ENCODE measurements at regions not wholly inside any gene's neighbourhood (a gene's known extent, or its start where the extent isn't known, plus 50 kb on each side); places are given as distances from the start of the nearest gene placed in this dataset.

- Histone ChIP-seq H3K36me3 (no peaks in the 10 kb centered on the region), H3K4me3 (no peak overlapping the region), H3K9me3 (no peaks in the 10 kb centered on the region), H3K4me1 (no peaks in the 10 kb centered on the region), H3K27me3 (no peaks in the 10 kb centered on the region), H3K27ac (no peak overlapping the region)
- DNase-seq: peak in 1 of 6 donors; percentile 14
- 89% methylated on average over 13 of the region's 13 CpGs for WGBS, 2 donors
- no peak for TF ChIP-seq CTCF (IDR thresholded peaks at IDR 0.05)
- no peak for ATAC-seq
- FAIRE-seq: no peak
- intact Hi-C loops (cut with DNase I): no loop called here
Measured at GRCh38 chr9:129247285-129248153, 69.5 kb upstream of the IER5L start.

- DNase-seq (peak in 1 of 6 donors; percentile 34), ATAC-seq (no peak), FAIRE-seq (no peak)
- Histone ChIP-seq H3K9me3 (no peaks in the 10 kb centered on the region), H3K4me3 (no peak overlapping the region), H3K27me3 (no peaks in the 10 kb centered on the region), H3K36me3 (no peaks in the 10 kb centered on the region), H3K4me1 (no peaks in the 10 kb centered on the region), H3K27ac (no peak overlapping the region)
- 73 to 75% methylated on average over 14 to 15 of the region's 15 CpGs for WGBS, 2 donors
- intact Hi-C loops (cut with DNase I): no loop called here
- TF ChIP-seq CTCF (IDR thresholded peaks at IDR 0.05): no peak
Measured at GRCh38 chr9:129245276-129245675, 67.2 kb upstream of the IER5L start.

GRCh38 chr9:129242971-129243561 lies 65.0 kb upstream of the IER5L start:
- no peak for TF ChIP-seq CTCF (IDR thresholded peaks at IDR 0.05)
- no peak for FAIRE-seq
- Histone ChIP-seq H3K9me3 (no peaks in the 10 kb centered on the region), H3K27ac (no peak overlapping the region), H3K4me3 (no peak overlapping the region), H3K36me3 (no peaks in the 10 kb centered on the region), H3K27me3 (no peaks in the 10 kb centered on the region), H3K4me1 (no peaks in the 10 kb centered on the region)
- intact Hi-C loops (cut with DNase I): no loop called here
- ATAC-seq: peak in 3 of 4 donors; percentile 42 to 50 (median 46)
- 75 to 78% methylated on average over 20 of the region's 20 CpGs for WGBS, 2 donors
- peak in 1 of 6 donors; percentile 22 for DNase-seq

GRCh38 chr9:129242191-129242941 lies 64.3 kb upstream of the IER5L start:
- TF ChIP-seq CTCF (IDR thresholded peaks at IDR 0.05): no peak
- Histone ChIP-seq H3K4me1 (no peaks in the 10 kb centered on the region), H3K27me3 (no peaks in the 10 kb centered on the region), H3K36me3 (no peaks in the 10 kb centered on the region), H3K9me3 (no peaks in the 10 kb centered on the region), H3K27ac (no peak overlapping the region), H3K4me3 (no peak overlapping the region)
- intact Hi-C loops (cut with DNase I): no loop called here
- 64 to 72% methylated on average over 15 of the region's 15 CpGs for WGBS, 2 donors
- ATAC-seq: no peak
- FAIRE-seq: no peak
- peak in 1 of 6 donors; percentile 24 for DNase-seq
